Epithelial cell of esophagus (primary cell): ENCODE measurements at regions not wholly inside any gene's neighbourhood (a gene's known extent, or its start where the extent isn't known, plus 50 kb on each side); places are given as distances from the start of the nearest gene placed in this dataset.
A peak's percentile ranks its signal among the peaks of the same experiment; 100 is the strongest.

Source experiments
- DNase-seq: peaks from one replicate; pipeline ENCODE4 v3.0.0; 2010; ENCODE audit warnings: low read depth
- H3K4me3 ChIP-seq: 2 replicates; pipeline ENCODE4 v1.5.1; 2011; ENCODE audit warnings: mild to moderate bottlenecking, low read length, control low read depth
- CTCF ChIP-seq: IDR thresholded peaks from 2 replicates; pipeline ENCODE4 v1.5.1; 2011; ENCODE audit warnings: low read depth, mild to moderate bottlenecking, low read length, control low read depth, inconsistent platforms; ENCODE audit not compliant: insufficient read depth; ENCODE audit errors: missing control alignments

- DNase-seq = no peak
- TF ChIP-seq CTCF = no peak
- no peak overlapping the region for H3K4me3 ChIP-seq
Observed at GRCh38 chr1:88204612-88205167, 479.4 kb upstream of the PKN2 start.

GRCh38 chr1:88208389-88208788, 475.7 kb upstream of the PKN2 start:
- H3K4me3 ChIP-seq = no peak overlapping the region
- no peak for DNase-seq
- no peak for TF ChIP-seq CTCF

- no peak for TF ChIP-seq CTCF
- no peak overlapping the region for H3K4me3 ChIP-seq
- DNase-seq = peak; percentile 6
Observed at GRCh38 chr1:88210103-88210787, 473.8 kb upstream of the PKN2 start.

GRCh38 chr1:88216441-88216840, 467.6 kb upstream of the PKN2 start:
- no peak overlapping the region for H3K4me3 ChIP-seq
- TF ChIP-seq CTCF = no peak
- no peak for DNase-seq

GRCh38 chr1:88217386-88217785, 466.7 kb upstream of the PKN2 start:
- H3K4me3 ChIP-seq = no peak overlapping the region
- TF ChIP-seq CTCF = no peak
- DNase-seq = no peak

GRCh38 chr1:88219521-88219920, 464.6 kb upstream of the PKN2 start:
- no peak for TF ChIP-seq CTCF
- no peak for DNase-seq

GRCh38 chr1:88221411-88221810, 462.7 kb upstream of the PKN2 start:
- no peak for DNase-seq
- no peak overlapping the region for H3K4me3 ChIP-seq
- TF ChIP-seq CTCF = no peak

More at GRCh38 chr1:88219521-88219920, 464.6 kb upstream of the PKN2 start:
- H3K4me3 ChIP-seq = no peak overlapping the region
